ENCODE measurements at regions not wholly inside any gene's neighbourhood (a gene's known extent, or its start where the extent isn't known, plus 50 kb on each side); places are given as distances from the start of the nearest gene placed in this dataset.

- TF ChIP-seq POLR2A (IDR thresholded peaks at IDR 0.05; ENCODE audit: low read depth, low read length) (peak; percentile 68), CEBPB (IDR thresholded peaks at IDR 0.05; ENCODE audit: borderline replicate concordance in 1 of 2, low read depth in 2 of 2, low read length in 2 of 2) (no peak), REST (IDR thresholded peaks at IDR 0.05; ENCODE audit: low read depth, low read length) (no peak), SUZ12 (IDR thresholded peaks at IDR 0.05; ENCODE audit: unreplicated experiment) (no peak), CTCF (IDR thresholded peaks at IDR 0.05 in 2 of 3, conservative IDR thresholded peaks at IDR 0.05 in 1 of 3; ENCODE audit: control insufficient read depth in 2 of 3, extremely low read depth in 1 of 3, insufficient read depth in 1 of 3, low read depth in 3 of 3, low read length in 3 of 3) (no peak), YY1 (IDR thresholded peaks at IDR 0.05; ENCODE audit: low read depth, low read length) (no peak), ZNF687 (IDR thresholded peaks at IDR 0.05) (peak; percentile 80; the same call in 1 of the 2 replicates), SIN3A (IDR thresholded peaks at IDR 0.05; ENCODE audit: low read depth, low read length) (no peak), GABPA (IDR thresholded peaks at IDR 0.05; ENCODE audit: low read depth) (no peak), EGR1 (IDR thresholded peaks at IDR 0.05; ENCODE audit: borderline replicate concordance in 1 of 2, low read depth in 2 of 2, low read length in 2 of 2) (no peak)
These were observed 109.9 kb downstream of the NCOR2 start for GRCh38 chr12:124457287-124458219.

Data from GM12878 (cell line).